IPS-18a (cell line): ENCODE measurements at regions not wholly inside any gene's neighbourhood (a gene's known extent, or its start where the extent isn't known, plus 50 kb on each side); places are given as distances from the start of the nearest gene placed in this dataset.

Experiments used
- H3K27ac ChIP-seq: one replicate; pipeline ENCODE4 v1.5.1; 2013; ENCODE audit warnings: low read length
- H3K27me3 ChIP-seq: one replicate; pipeline ENCODE4 v1.6.1; 2013; ENCODE audit warnings: mild to moderate bottlenecking, low read length; ENCODE audit not compliant: control insufficient read depth, insufficient read depth
- H3K36me3 ChIP-seq: one replicate; pipeline ENCODE4 v1.6.1; 2013; ENCODE audit warnings: low read depth, low read length; ENCODE audit not compliant: control insufficient read depth
- H3K4me1 ChIP-seq: one replicate; pipeline ENCODE4 v1.6.1; 2013; ENCODE audit warnings: low read depth, low read length; ENCODE audit not compliant: control insufficient read depth
- H3K4me3 ChIP-seq: one replicate; pipeline ENCODE4 v1.5.1; 2013; ENCODE audit warnings: low read length
- H3K9ac ChIP-seq: one replicate; pipeline ENCODE4 v1.6.1; 2013; ENCODE audit warnings: mild to moderate bottlenecking, low read length, moderate library complexity
- H3K9me3 ChIP-seq: one replicate; pipeline ENCODE4 v1.6.1; 2013; ENCODE audit warnings: low read depth, low read length; ENCODE audit not compliant: control insufficient read depth

GRCh38 chr16:85193115-85193493 is 80.8 kb upstream of the CIBAR2 start:
- H3K9ac ChIP-seq, result no peak overlapping the region
- no peak overlapping the region for H3K4me3 ChIP-seq
- H3K27ac ChIP-seq, result no peak overlapping the region
- no peaks in the 10 kb centered on the region for H3K4me1 ChIP-seq
- no peaks in the 10 kb centered on the region for H3K9me3 ChIP-seq
- H3K27me3 ChIP-seq, result no peaks in the 10 kb centered on the region
- no peaks in the 10 kb centered on the region for H3K36me3 ChIP-seq

GRCh38 chr16:85193876-85194275 is 81.6 kb upstream of the CIBAR2 start:
- H3K27ac ChIP-seq, result no peak overlapping the region
- H3K9ac ChIP-seq, result no peak overlapping the region

GRCh38 chr16:85194307-85195270 is 82.3 kb upstream of the CIBAR2 start:
- Histone ChIP-seq H3K27me3 (no peaks in the 10 kb centered on the region), H3K9ac (no peak overlapping the region), H3K27ac (no peak overlapping the region), H3K9me3 (no peaks in the 10 kb centered on the region), H3K4me1 (no peaks in the 10 kb centered on the region), H3K4me3 (no peak overlapping the region), H3K36me3 (no peaks in the 10 kb centered on the region)

More at GRCh38 chr16:85193876-85194275, 81.6 kb upstream of the CIBAR2 start:
- H3K4me3 ChIP-seq, result no peak overlapping the region
- H3K36me3 ChIP-seq, result no peaks in the 10 kb centered on the region
- H3K4me1 ChIP-seq, result no peaks in the 10 kb centered on the region
- H3K9me3 ChIP-seq, result no peaks in the 10 kb centered on the region
- no peaks in the 10 kb centered on the region for H3K27me3 ChIP-seq

GRCh38 chr16:85195271-85195647 is 83.0 kb upstream of the CIBAR2 start:
- Histone ChIP-seq H3K4me3 (no peak overlapping the region), H3K9me3 (no peaks in the 10 kb centered on the region), H3K9ac (no peak overlapping the region), H3K36me3 (no peaks in the 10 kb centered on the region), H3K27ac (no peak overlapping the region), H3K27me3 (no peaks in the 10 kb centered on the region), H3K4me1 (no peaks in the 10 kb centered on the region)

GRCh38 chr16:85195900-85196772 is 83.9 kb upstream of the CIBAR2 start:
- Histone ChIP-seq H3K27ac (no peak overlapping the region), H3K9ac (no peak overlapping the region), H3K4me3 (no peak overlapping the region), H3K36me3 (no peaks in the 10 kb centered on the region), H3K27me3 (no peaks in the 10 kb centered on the region), H3K4me1 (no peaks in the 10 kb centered on the region), H3K9me3 (no peaks in the 10 kb centered on the region)

- H3K36me3 ChIP-seq, result no peaks in the 10 kb centered on the region
- no peaks in the 10 kb centered on the region for H3K9me3 ChIP-seq
- H3K27me3 ChIP-seq, result no peaks in the 10 kb centered on the region
- H3K4me3 ChIP-seq, result no peak overlapping the region
- no peak overlapping the region for H3K27ac ChIP-seq
- H3K9ac ChIP-seq, result no peak overlapping the region
- peaks cover 7% of the 10 kb centered on the region for H3K4me1 ChIP-seq
Measured at GRCh38 chr16:85196976-85197375, 84.7 kb upstream of the CIBAR2 start.

GRCh38 chr16:85197611-85198566 is 85.6 kb upstream of the CIBAR2 start:
- Histone ChIP-seq H3K36me3 (no peaks in the 10 kb centered on the region), H3K27me3 (no peaks in the 10 kb centered on the region), H3K9ac (no peak overlapping the region), H3K9me3 (no peaks in the 10 kb centered on the region), H3K27ac (no peak overlapping the region), H3K4me1 (peaks cover 14% of the 10 kb centered on the region), H3K4me3 (no peak overlapping the region)

GRCh38 chr16:85199069-85199725 is 86.9 kb upstream of the CIBAR2 start:
- no peaks in the 10 kb centered on the region for H3K9me3 ChIP-seq
- H3K27me3 ChIP-seq, result no peaks in the 10 kb centered on the region
- H3K27ac ChIP-seq, result no peak overlapping the region
- H3K4me1 ChIP-seq, result peaks cover 14% of the 10 kb centered on the region
- no peaks in the 10 kb centered on the region for H3K36me3 ChIP-seq
- H3K4me3 ChIP-seq, result no peak overlapping the region
- no peak overlapping the region for H3K9ac ChIP-seq

- Histone ChIP-seq H3K27me3 (no peaks in the 10 kb centered on the region), H3K4me1 (peaks cover 14% of the 10 kb centered on the region), H3K9me3 (no peaks in the 10 kb centered on the region), H3K9ac (no peak overlapping the region), H3K36me3 (no peaks in the 10 kb centered on the region), H3K27ac (no peak overlapping the region), H3K4me3 (no peak overlapping the region)
Measured at GRCh38 chr16:85199880-85200279, 87.6 kb upstream of the CIBAR2 start.

- no peak overlapping the region for H3K9ac ChIP-seq
- H3K9me3 ChIP-seq, result no peaks in the 10 kb centered on the region
- H3K4me1 ChIP-seq, result peaks cover 14% of the 10 kb centered on the region
- no peaks in the 10 kb centered on the region for H3K36me3 ChIP-seq
- no peak overlapping the region for H3K4me3 ChIP-seq
- H3K27ac ChIP-seq, result no peak overlapping the region
- no peaks in the 10 kb centered on the region for H3K27me3 ChIP-seq
Measured at GRCh38 chr16:85200471-85201278, 88.4 kb upstream of the CIBAR2 start.
